Activated T-helper 2 cell treated with anti-CD3 and anti-CD28 coated beads, Interferon-gamma antibody, Interleukin-2, Interleukin-4, amounts not matched to agents 10 μg/mL and 5 μg/mL and 100 μg/mL, durations not matched to agents 14 hours and 24 hours and 36 hours (primary cell): ENCODE measurements at regions not wholly inside any gene's neighbourhood (a gene's known extent, or its start where the extent isn't known, plus 50 kb on each side); places are given as distances from the start of the nearest gene placed in this dataset.

ENCODE experiments used
- DNase-seq: peaks from one replicate; pipeline ENCODE4 v3.0.0; 2021; ENCODE audit warnings: low spot score
- H3K27ac Mint-ChIP-seq: one replicate; pipeline ENCODE4 v1.8.0; 2021; ENCODE audit warnings: mixed read lengths
- H3K27me3 Mint-ChIP-seq: one replicate; pipeline ENCODE4 v1.8.0; 2021; ENCODE audit warnings: low read depth, mixed read lengths
- H3K36me3 Mint-ChIP-seq: one replicate; pipeline ENCODE4 v1.8.0; 2021; ENCODE audit warnings: low read depth, mixed read lengths
- H3K4me1 Mint-ChIP-seq: one replicate; pipeline ENCODE4 v1.8.0; 2021; ENCODE audit warnings: low read depth, mixed read lengths
- H3K4me3 Mint-ChIP-seq: one replicate; pipeline ENCODE4 v1.8.0; 2021; ENCODE audit warnings: low read depth, mild to moderate bottlenecking, moderate library complexity, mixed read lengths
- H3K9me3 Mint-ChIP-seq: one replicate; pipeline ENCODE4 v1.8.0; 2021; ENCODE audit warnings: mixed read lengths
- intact Hi-C: fragments of 100-400 bp; cut with micrococcal nuclease; formaldehyde crosslinking; loops from one replicate; pipeline ENCODE4 v1.15.1; 2023

DNA sequence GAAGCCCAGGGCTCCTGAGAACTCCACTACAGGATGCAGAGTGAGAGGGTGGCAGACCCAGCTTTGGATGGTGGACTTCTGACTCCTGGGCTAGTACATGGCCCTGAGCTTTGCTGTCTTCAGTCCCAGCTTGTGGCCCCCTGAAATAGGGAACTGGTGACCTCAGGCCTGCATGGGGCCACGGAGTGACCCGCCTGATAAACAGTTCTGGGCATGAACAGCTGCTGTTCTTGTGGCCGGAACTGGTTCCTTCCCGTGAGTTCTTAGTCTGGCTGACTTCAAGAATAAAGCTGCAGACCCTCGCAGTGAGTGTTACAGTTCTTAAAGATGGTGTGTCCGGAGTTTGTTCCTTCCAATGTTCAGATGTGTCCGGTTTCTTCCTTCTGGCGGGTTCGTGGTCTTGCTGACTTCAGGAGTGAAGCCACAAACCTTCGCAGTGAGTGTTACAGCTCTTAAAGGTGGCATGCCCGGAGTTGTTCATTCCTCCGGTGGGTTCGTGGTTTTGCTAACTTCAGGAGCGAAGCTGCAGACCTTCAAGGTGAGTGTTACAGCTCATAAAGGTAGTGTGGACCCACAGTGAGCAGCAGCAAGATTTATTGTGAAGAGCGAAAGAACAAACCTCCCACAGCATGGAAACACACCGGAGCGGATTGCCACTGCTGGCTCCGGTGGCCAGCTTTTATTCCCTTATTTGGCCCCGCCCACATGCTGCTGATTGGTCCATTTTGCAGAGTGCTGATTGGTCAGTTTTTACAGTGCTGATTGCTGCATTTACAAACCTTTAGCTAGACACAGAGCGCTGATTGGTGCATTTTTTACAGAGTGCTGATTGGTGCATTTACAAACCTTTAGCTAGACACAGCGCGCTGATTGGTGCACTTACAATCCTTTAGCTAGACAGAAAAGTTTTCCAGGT lies 268.0 kb downstream of the ZEB1 start:
- Mint-ChIP-seq H3K9me3 (peaks cover 19% of the 10 kb centered on the region), H3K36me3 (no peaks in the 10 kb centered on the region), H3K27ac (no peak overlapping the region), H3K4me1 (peaks cover 12% of the 10 kb centered on the region), H3K4me3 (peak overlapping the region; percentile 3), H3K27me3 (peaks cover 16% of the 10 kb centered on the region)
- no peak for DNase-seq
- intact Hi-C loops = no loop called here

- no peak for DNase-seq
- Mint-ChIP-seq H3K9me3 (peaks cover 1% of the 10 kb centered on the region), H3K27me3 (peaks cover under 1% of the 10 kb centered on the region), H3K4me3 (no peak overlapping the region), H3K36me3 (no peaks in the 10 kb centered on the region), H3K4me1 (peaks cover 15% of the 10 kb centered on the region), H3K27ac (no peak overlapping the region)
- intact Hi-C loops = no loop called here
Observed at GRCh38 chr10:31584876-31585275, 265.9 kb downstream of the ZEB1 start.

DNA sequence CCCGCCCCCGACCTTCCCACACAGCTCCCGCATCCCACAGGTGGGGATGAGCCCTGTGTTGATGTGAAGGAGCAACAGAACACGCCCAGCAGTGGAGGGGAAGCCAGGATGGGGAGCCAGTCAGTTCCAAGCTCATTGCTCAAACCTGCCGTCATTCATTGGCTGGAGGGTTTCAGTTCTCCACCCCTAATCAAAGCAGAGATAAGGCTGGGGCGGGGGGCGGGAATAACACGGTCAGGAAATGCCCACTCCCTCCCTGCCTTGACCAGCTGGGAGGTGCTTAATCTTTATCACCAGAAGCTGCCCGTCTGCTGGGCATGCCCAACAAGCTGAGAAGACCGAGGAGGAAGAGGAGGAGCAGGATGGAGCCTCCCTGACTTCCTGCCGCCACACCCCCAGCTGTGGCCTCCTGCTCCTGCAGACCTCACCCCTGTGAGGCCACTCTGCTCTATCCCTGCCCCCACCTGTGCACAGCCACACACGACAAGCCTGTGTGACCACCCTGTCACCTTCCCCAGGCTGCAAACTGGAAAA lies 265.1 kb downstream of the ZEB1 start:
- Mint-ChIP-seq H3K27ac (no peak overlapping the region), H3K4me3 (no peak overlapping the region), H3K4me1 (peaks cover 15% of the 10 kb centered on the region), H3K36me3 (no peaks in the 10 kb centered on the region), H3K27me3 (no peaks in the 10 kb centered on the region), H3K9me3 (no peaks in the 10 kb centered on the region)
- intact Hi-C loops = no loop called here
- DNase-seq = no peak

GRCh38 chr10:31583293-31583692 lies 264.3 kb downstream of the ZEB1 start:
- Mint-ChIP-seq H3K36me3 (no peaks in the 10 kb centered on the region), H3K27ac (no peak overlapping the region), H3K4me1 (peaks cover 15% of the 10 kb centered on the region), H3K27me3 (no peaks in the 10 kb centered on the region), H3K4me3 (no peak overlapping the region), H3K9me3 (peaks cover 3% of the 10 kb centered on the region)
- intact Hi-C loops = no loop called here
- DNase-seq = no peak

DNA sequence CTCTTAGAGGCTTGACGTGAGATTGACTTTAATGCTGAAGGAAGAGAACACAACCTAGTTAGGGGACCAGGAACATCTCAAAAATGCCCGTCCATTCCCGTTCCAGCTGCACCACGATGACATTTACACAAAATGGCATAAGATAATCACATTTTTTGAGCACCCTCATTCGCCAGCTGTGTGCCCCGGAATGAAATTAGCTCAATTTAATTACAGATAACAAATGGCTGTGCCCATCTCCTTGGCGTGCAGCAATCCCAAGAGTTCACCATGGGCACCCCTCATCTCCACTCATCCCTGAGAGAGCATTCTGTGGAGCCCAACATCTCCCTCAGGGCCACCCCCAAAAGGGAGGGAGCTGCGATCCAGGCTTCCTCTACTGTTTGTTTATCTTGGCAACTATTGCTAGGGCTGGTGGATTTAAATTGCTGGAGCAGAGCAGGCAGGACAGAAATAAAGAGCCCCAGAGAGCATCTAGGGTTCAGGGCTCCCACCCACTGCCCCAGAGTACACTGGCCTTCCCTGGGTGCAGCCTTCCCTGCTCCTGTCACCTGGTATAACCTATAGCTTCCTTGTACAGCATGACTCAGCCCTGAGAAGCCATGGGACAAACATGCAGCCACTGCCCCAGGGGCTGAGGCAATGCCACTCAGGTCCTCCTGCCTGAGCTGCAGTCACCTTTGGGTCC lies 263.5 kb downstream of the ZEB1 start:
- no peak overlapping the region for H3K4me3 Mint-ChIP-seq
- no peak overlapping the region for H3K27ac Mint-ChIP-seq
- peaks cover 15% of the 10 kb centered on the region for H3K4me1 Mint-ChIP-seq

DNA sequence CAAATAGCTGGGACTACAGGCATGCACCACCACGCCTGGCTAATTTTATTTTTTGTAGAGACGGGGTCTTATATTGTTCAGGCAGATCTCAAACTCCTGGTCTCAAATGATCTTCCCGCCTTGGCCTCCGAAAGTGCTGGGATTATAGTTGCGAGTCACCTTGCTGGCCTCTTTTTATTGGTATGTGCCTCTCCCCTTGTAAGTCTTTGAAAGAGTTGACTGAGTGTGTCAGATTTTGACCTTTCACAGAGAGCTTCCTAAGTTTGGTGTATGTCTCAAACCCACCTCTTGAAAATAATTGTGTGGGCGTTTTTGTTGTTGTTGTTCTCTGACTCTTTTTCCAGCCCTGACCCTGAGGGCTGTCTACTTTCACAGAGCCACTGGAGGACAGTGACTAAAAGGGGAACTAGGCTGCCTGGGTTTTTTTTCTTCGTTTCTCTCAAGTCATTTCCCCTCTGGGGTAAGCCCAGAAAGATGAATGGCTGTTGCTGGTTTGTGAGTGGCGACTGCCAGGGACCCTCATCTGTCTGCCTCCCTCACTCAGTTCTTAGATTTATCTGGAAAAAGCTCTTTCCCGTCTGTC lies 262.8 kb downstream of the ZEB1 start:
- Mint-ChIP-seq H3K4me3 (no peak overlapping the region), H3K27me3 (no peaks in the 10 kb centered on the region), H3K36me3 (no peaks in the 10 kb centered on the region), H3K27ac (no peak overlapping the region), H3K9me3 (peaks cover 7% of the 10 kb centered on the region), H3K4me1 (peaks cover 10% of the 10 kb centered on the region)
- intact Hi-C loops = no loop called here
- no peak for DNase-seq

More for the DNA sequence above, 263.5 kb downstream of the ZEB1 start:
- H3K9me3 Mint-ChIP-seq = peaks cover 3% of the 10 kb centered on the region
- DNase-seq = no peak
- no peaks in the 10 kb centered on the region for H3K36me3 Mint-ChIP-seq
- intact Hi-C loops = no loop called here
- no peaks in the 10 kb centered on the region for H3K27me3 Mint-ChIP-seq

GRCh38 chr10:31580646-31581045 lies 261.6 kb downstream of the ZEB1 start:
- peaks cover 8% of the 10 kb centered on the region for H3K4me1 Mint-ChIP-seq
- peaks cover 7% of the 10 kb centered on the region for H3K9me3 Mint-ChIP-seq
- H3K4me3 Mint-ChIP-seq = no peak overlapping the region
- H3K27ac Mint-ChIP-seq = no peak overlapping the region
- DNase-seq = no peak
- peaks cover 2% of the 10 kb centered on the region for H3K27me3 Mint-ChIP-seq
- H3K36me3 Mint-ChIP-seq = no peaks in the 10 kb centered on the region
- intact Hi-C loops = no loop called here
